Ovary (tissue), 7 donors: ENCODE measurements at regions not wholly inside any gene's neighbourhood (a gene's known extent, or its start where the extent isn't known, plus 50 kb on each side); places are given as distances from the start of the nearest gene placed in this dataset.

ENCODE experiments used
- DNase-seq, 5 donors: peaks; one replicate each; pipeline ENCODE4 v3.0.0-alpha.2; 2019 to 2020
- H3K27ac ChIP-seq, 2 donors: fragments of 200-600 bp; one replicate each; pipeline versions ENCODE4 v1.5.1 to v1.8.0; 2019 to 2022
- H3K27me3 ChIP-seq: fragments of 200-600 bp; one replicate; pipeline ENCODE4 v1.8.0; 2022
- H3K36me3 ChIP-seq: fragments of 200-600 bp; sonication (generic); one replicate; pipeline ENCODE4 v1.5.1; 2019
- H3K4me1 ChIP-seq: one replicate; pipeline ENCODE4 v1.8.1; 2013; ENCODE audit warnings: mild to moderate bottlenecking, moderate library complexity; ENCODE audit not compliant: insufficient read depth
- H3K4me3 ChIP-seq: fragments of 200-600 bp; sonication (generic); one replicate; pipeline ENCODE4 v1.5.1; 2017
- H3K9me3 ChIP-seq, 2 donors: fragments of 200-600 bp in 1 of 2; sonication (generic) in 1 of 2; one replicate each; pipeline versions ENCODE4 v1.5.1 to v1.8.1; 2013 to 2019; ENCODE audit warnings: mild to moderate bottlenecking in 1 of 2, moderate library complexity in 1 of 2
- CTCF ChIP-seq, 3 donors: fragments of 450-650 bp in 2 of 3; fragments of 200-600 bp in 1 of 3; IDR thresholded peaks; one replicate each; pipeline versions ENCODE4 v1.5.1 to v1.8.0; 2016 to 2022; ENCODE audit warnings: antibody characterized with exemption in 3 of 3, mild to moderate bottlenecking in 1 of 3
- EP300 ChIP-seq: sonication (generic); formaldehyde crosslinking; IDR thresholded peaks from one replicate; pipeline ENCODE4 v1.6.1; 2017; ENCODE audit warnings: antibody characterized with exemption
- POLR2A ChIP-seq: fragments of 450-650 bp; IDR thresholded peaks from one replicate; pipeline ENCODE4 v1.6.1; 2017; ENCODE audit warnings: antibody characterized with exemption, mild to moderate bottlenecking, moderate library complexity
- WGBS, 3 donors: extraction: QIAGEN DNeasy Blood & Tissue Kit in 1 of 3; methylation state at CpG; one replicate each; pipeline versions ENCODE4 v1.1.5 to v1.1.7; 2013 to 2017; 5-methylcytosine and 5-hydroxymethylcytosine counted together
- intact Hi-C, 4 donors: fragments of 100-400 bp; cut with DNase I; formaldehyde crosslinking; loops; one replicate each; pipeline versions ENCODE4 v1.11.0 to v1.15.1; 2022 to 2023
- donor health status: DM: no; HTN: no; CAD: no; lungs with moderate emphysema.
- donor health status: DM: no; HTN: no; CAD: no.
- donor health status: Bipolar disorder and iron deficiency.
- donor health status: DM: no; HTN: no; CAD: no.
- donor health status: DM: yes; HTN: yes; CAD: no.

DNA sequence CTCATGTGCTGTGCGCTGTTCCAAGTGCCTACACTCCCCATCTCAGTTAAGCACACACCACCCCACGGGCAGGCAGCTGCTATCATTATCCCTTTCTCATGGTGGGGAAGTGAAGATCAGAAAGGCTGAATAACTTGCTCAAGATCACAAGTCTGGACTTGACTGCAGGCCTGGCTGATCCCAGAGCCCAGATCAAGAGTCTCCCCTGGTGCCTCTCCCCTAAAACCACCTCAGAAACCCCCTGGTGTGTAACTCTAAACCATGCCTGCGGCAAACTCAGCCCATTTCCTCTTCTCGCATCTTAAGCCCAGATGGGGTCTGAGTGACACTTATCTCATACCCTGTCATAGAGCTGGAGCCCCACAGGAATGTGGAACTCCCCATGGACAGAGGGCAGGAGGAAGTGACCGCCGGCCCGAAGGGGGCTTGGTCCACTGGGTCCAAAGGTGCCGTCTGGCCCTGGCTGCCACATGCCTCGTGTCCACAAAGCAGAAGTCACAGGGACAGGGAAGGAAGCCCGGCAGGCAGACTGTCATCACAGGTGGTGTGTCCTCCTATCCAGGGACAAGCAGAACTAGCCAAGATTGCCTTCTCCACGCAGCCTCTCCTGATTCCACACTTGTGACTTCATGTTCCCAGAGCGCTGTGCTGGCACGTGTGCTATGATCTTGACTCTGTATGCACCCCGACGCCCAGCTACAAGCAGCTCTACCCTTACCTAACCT is 92.1 kb downstream of the SYF2 start:
- Histone ChIP-seq H3K36me3 (no peaks in the 10 kb centered on the region), H3K27me3 (no peaks in the 10 kb centered on the region), H3K4me1 (no peaks in the 10 kb centered on the region), H3K4me3 (no peak overlapping the region), H3K27ac (no peak overlapping the region), H3K9me3 (no peaks in the 10 kb centered on the region)
- no peak for DNase-seq
- 60 to 69% (median 61%) methylated on average over 15 of the region's 15 CpGs for WGBS, 3 donors
- intact Hi-C loops, result no loop called here
- TF ChIP-seq EP300 (no peak), CTCF (IDR thresholded peaks at IDR 0.05) (no peak), POLR2A (no peak)

GRCh38 chr1:25137521-25138395 is 94.5 kb downstream of the SYF2 start:
- DNase-seq, result no peak
- Histone ChIP-seq H3K9me3 (no peaks in the 10 kb centered on the region), H3K4me1 (no peaks in the 10 kb centered on the region), H3K27ac (no peak overlapping the region), H3K4me3 (no peak overlapping the region), H3K36me3 (no peaks in the 10 kb centered on the region), H3K27me3 (no peaks in the 10 kb centered on the region)
- intact Hi-C loops, result no loop called here
- 92 to 96% (median 95%) methylated on average over 2 of the region's 2 CpGs for WGBS, 3 donors
- TF ChIP-seq CTCF (IDR thresholded peaks at IDR 0.05) (no peak), POLR2A (no peak), EP300 (no peak)

- Histone ChIP-seq H3K36me3 (no peaks in the 10 kb centered on the region), H3K9me3 (no peaks in the 10 kb centered on the region), H3K27me3 (no peaks in the 10 kb centered on the region), H3K4me3 (no peak overlapping the region), H3K27ac (no peak overlapping the region), H3K4me1 (no peaks in the 10 kb centered on the region)
- intact Hi-C loops, result no loop called here
- no peak for DNase-seq
- TF ChIP-seq POLR2A (no peak), CTCF (IDR thresholded peaks at IDR 0.05) (no peak), EP300 (no peak)
- 63 to 67% (median 67%) methylated on average over 1 of the region's 1 CpG for WGBS, 3 donors
Observed at GRCh38 chr1:25137106-25137505, 95.2 kb downstream of the SYF2 start.

- Histone ChIP-seq H3K27me3 (no peaks in the 10 kb centered on the region), H3K4me3 (no peak overlapping the region), H3K9me3 (no peaks in the 10 kb centered on the region), H3K27ac (no peak overlapping the region), H3K36me3 (no peaks in the 10 kb centered on the region), H3K4me1 (no peaks in the 10 kb centered on the region)
- intact Hi-C loops, result no loop called here
- no peak for DNase-seq
- no peak for TF ChIP-seq EP300
- TF ChIP-seq CTCF (IDR thresholded peaks at IDR 0.05), result no peak
- TF ChIP-seq POLR2A, result no peak
- 68 to 75% (median 74%) methylated on average over 8 of the region's 8 CpGs for WGBS, 3 donors
Observed at GRCh38 chr1:25135909-25136308, 96.4 kb downstream of the SYF2 start.
